ENCODE measurements at regions not wholly inside any gene's neighbourhood (a gene's known extent, or its start where the extent isn't known, plus 50 kb on each side); places are given as distances from the start of the nearest gene placed in this dataset.

GRCh38 chr20:3311623-3312022, 72.6 kb upstream of the SLC4A11 start:
- DNase-seq (ENCODE audit: low read depth), result no peak

- no peak for DNase-seq (ENCODE audit: low read depth)
These were observed 70.2 kb upstream of the SLC4A11 start for GRCh38 chr20:3309226-3309625.

GRCh38 chr20:3307725-3308124, 68.7 kb upstream of the SLC4A11 start:
- no peak for DNase-seq (ENCODE audit: low read depth)

GRCh38 chr20:3307078-3307477, 68.1 kb upstream of the SLC4A11 start:
- no peak for DNase-seq (ENCODE audit: low read depth)

GRCh38 chr20:3306068-3306467, 67.1 kb upstream of the SLC4A11 start:
- DNase-seq (ENCODE audit: low read depth), result no peak

- DNase-seq (ENCODE audit: low read depth), result no peak
These were observed 65.5 kb upstream of the SLC4A11 start for GRCh38 chr20:3304456-3304855.

- no peak for DNase-seq (ENCODE audit: low read depth)
These were observed 58.0 kb upstream of the SLC4A11 start for GRCh38 chr20:3297079-3297378.

- DNase-seq (ENCODE audit: low read depth), result no peak
These were observed 57.5 kb upstream of the SLC4A11 start for GRCh38 chr20:3296261-3297078.

Data from RPMI7951 (cell line).